Caco-2 (cell line): ENCODE measurements at regions not wholly inside any gene's neighbourhood (a gene's known extent, or its start where the extent isn't known, plus 50 kb on each side); places are given as distances from the start of the nearest gene placed in this dataset.

ENCODE experiments used
- BruUV-seq: library from RNA; stranded (reverse); fragments of 400-500 nt; replicated peaks from 2 replicates; lab custom pipeline; 2021; lab: Mats Ljungman, UMichigan
- CTCF ChIA-PET: fragments of 300-600 bp; sonication (Branson Sonifier 250); formaldehyde crosslinking; loops from one replicate; lab custom pipeline; 2022; ENCODE audit warnings: antibody characterized with exemption; lab: Charles Lee
- POLR2A ChIA-PET: fragments of 300-600 bp; sonication (Branson Sonifier 250); formaldehyde crosslinking; loops from one replicate; lab custom pipeline; 2022; ENCODE audit warnings: antibody characterized with exemption; lab: Charles Lee
- DNase-seq, 2 experiments: peaks; one replicate each; pipeline versions ENCODE4 v3.0.0 to v3.0.0-alpha.2; 2020 to 2022
- H3K27me3 ChIP-seq: replicated peaks from 2 replicates; pipeline ENCODE4 v1.6.0; 2011; ENCODE audit warnings: low read length; ENCODE audit not compliant: control insufficient read depth, insufficient read depth
- H3K36me3 ChIP-seq: 2 replicates; pipeline ENCODE4 v1.5.1; 2011; ENCODE audit warnings: low read length; ENCODE audit not compliant: control insufficient read depth, insufficient read depth
- H3K4me1 ChIP-seq: fragments of 250-450 bp; sonication (Bioruptor Pico); 2 replicates; pipeline ENCODE4 v1.5.1; 2020; ENCODE audit warnings: mild to moderate bottlenecking
- H3K4me3 ChIP-seq: 2 replicates; pipeline ENCODE4 v1.5.1; 2011; ENCODE audit warnings: low read depth, mild to moderate bottlenecking, control low read depth, low read length
- H3K9me3 ChIP-seq: fragments of 250-450 bp; sonication (Bioruptor Pico); 2 replicates; pipeline ENCODE4 v1.5.1; 2020; ENCODE audit warnings: mild to moderate bottlenecking, moderate library complexity
- H3K27ac Mint-ChIP-seq: one replicate; pipeline ENCODE4 v1.8.0; 2022; ENCODE audit warnings: mixed read lengths; ENCODE audit not compliant: unreplicated experiment
- H3K27me3 Mint-ChIP-seq: one replicate; pipeline ENCODE4 v1.8.0; 2022; ENCODE audit warnings: mixed read lengths; ENCODE audit not compliant: insufficient read depth, unreplicated experiment
- H3K36me3 Mint-ChIP-seq: one replicate; pipeline ENCODE4 v1.8.0; 2022; ENCODE audit warnings: mild to moderate bottlenecking, mixed read lengths; ENCODE audit not compliant: insufficient read depth, unreplicated experiment
- H3K4me1 Mint-ChIP-seq: one replicate; pipeline ENCODE4 v1.8.0; 2022; ENCODE audit warnings: low read depth, mixed read lengths; ENCODE audit not compliant: unreplicated experiment
- H3K4me3 Mint-ChIP-seq: one replicate; pipeline ENCODE4 v1.8.0; 2022; ENCODE audit warnings: mild to moderate bottlenecking, moderate library complexity, mixed read lengths; ENCODE audit not compliant: unreplicated experiment
- H3K9me3 Mint-ChIP-seq: one replicate; pipeline ENCODE4 v1.8.0; 2022; ENCODE audit warnings: mixed read lengths; ENCODE audit not compliant: unreplicated experiment
- intact Hi-C: fragments of 100-400 bp; cut with micrococcal nuclease; formaldehyde crosslinking; loops from one replicate; pipeline ENCODE4 v1.10.0; 2022; ENCODE audit not compliant: unreplicated experiment
- TF ChIP-seq, protein P1 (sequence below), 2 experiments: fragments of 200-600 bp in 1 of 2; IDR thresholded peaks; 1 replicate in 1 of 2; 2 replicates in 1 of 2; pipeline versions ENCODE4 v1.5.1 to v1.8.0; 2011 to 2022; ENCODE audit warnings: antibody characterized with exemption in 1 of 2, control low read depth in 1 of 2, inconsistent platforms in 1 of 2, low read depth in 1 of 2, low read length in 1 of 2, mild to moderate bottlenecking in 1 of 2, moderate library complexity in 1 of 2; ENCODE audit not compliant: insufficient read depth in 1 of 2, severe bottlenecking in 1 of 2, unreplicated experiment in 1 of 2

DNA sequence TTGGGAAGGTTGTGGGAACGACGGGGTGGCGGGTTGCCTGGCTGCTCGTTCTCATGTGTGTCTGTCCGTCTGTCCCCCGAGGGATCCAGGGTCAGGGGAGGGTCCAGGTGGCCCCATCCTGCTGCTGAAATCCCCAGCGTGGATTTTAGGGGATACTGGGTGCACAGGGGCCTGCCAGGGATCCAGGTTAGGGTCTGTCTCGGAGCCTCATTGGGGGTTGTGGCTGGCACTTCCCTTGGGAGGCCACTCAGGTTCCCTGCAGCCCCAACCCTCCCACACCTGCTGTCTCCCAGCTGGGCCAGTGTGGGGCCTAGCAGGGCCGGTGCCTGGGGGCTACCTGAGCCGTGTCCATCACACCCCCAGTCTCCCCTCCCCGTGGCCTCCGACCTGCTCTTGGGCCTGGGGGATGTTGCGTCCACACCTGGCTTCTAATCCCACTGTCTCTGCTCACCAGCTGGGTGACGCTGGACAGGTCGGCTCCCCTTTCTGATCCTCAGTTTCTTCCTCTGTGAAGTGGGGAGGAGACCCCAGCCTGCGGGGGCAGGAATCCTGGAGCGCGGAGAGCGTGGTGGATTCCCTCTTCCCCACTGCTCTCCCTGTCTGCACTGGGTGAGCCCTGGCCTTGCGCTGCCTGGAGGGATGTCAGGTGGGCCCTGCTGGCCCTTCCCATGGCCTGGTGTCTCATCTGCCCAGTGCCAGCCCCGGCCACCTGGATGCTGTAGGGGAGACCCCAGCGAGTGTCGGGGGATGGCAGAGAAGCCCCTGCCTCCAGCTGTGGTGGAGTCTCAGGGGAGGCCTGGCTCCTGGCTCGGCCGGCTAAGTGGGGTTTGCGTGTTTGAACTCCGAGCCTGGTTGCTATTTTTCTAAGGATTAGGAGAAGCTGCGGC lies 81.6 kb downstream of the UNCX start:
- Histone ChIP-seq H3K4me1 (no peaks in the 10 kb centered on the region), H3K4me3 (no peak overlapping the region), H3K9me3 (no peaks in the 10 kb centered on the region), H3K36me3 (no peaks in the 10 kb centered on the region), H3K27me3 (no peaks in the 10 kb centered on the region)
- DNase-seq: no peak
- Mint-ChIP-seq H3K4me3 (no peak overlapping the region), H3K36me3 (no peaks in the 10 kb centered on the region), H3K27me3 (peaks cover 3% of the 10 kb centered on the region), H3K27ac (no peak overlapping the region), H3K4me1 (no peaks in the 10 kb centered on the region), H3K9me3 (no peaks in the 10 kb centered on the region)
- ChIA-PET CTCF (no interaction called here), POLR2A (no interaction called here)
- TF ChIP-seq, protein P1, sequence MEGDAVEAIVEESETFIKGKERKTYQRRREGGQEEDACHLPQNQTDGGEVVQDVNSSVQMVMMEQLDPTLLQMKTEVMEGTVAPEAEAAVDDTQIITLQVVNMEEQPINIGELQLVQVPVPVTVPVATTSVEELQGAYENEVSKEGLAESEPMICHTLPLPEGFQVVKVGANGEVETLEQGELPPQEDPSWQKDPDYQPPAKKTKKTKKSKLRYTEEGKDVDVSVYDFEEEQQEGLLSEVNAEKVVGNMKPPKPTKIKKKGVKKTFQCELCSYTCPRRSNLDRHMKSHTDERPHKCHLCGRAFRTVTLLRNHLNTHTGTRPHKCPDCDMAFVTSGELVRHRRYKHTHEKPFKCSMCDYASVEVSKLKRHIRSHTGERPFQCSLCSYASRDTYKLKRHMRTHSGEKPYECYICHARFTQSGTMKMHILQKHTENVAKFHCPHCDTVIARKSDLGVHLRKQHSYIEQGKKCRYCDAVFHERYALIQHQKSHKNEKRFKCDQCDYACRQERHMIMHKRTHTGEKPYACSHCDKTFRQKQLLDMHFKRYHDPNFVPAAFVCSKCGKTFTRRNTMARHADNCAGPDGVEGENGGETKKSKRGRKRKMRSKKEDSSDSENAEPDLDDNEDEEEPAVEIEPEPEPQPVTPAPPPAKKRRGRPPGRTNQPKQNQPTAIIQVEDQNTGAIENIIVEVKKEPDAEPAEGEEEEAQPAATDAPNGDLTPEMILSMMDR (IDR thresholded peaks at IDR 0.05; ENCODE audit: insufficient read depth in 1 of 2, low read depth in 1 of 2, low read length in 1 of 2, severe bottlenecking in 1 of 2, unreplicated experiment in 1 of 2): no peak
- no TSS peak for BruUV-seq
- intact Hi-C loops: no loop called here

DNA sequence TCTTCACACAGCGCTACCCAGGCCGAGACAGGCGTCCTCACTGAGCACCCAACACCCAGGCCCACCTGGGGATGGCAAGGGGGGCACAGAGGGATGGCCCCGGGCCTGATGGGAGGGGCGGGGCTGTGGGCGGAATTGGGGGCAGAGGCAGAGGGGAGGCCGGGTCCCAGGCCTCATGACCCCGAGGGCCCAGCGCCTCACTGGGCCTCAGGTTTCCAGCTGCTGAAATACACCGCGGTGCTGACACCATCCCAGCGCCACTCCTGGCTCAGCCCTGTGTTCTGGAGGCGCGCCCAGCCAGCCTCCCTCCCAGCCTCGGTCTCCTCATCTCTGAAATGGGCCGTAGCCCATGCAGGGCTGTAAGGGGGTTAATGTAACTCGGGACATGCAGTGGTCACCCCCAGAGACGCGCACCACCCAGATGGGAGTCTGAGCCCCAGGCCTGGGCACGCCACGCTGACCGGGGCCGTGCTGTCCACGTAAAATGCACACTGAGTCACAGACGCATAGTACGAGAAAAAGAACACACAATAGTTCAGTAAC lies 82.3 kb downstream of the UNCX start:
- H3K36me3 Mint-ChIP-seq: no peaks in the 10 kb centered on the region
- ChIA-PET CTCF (no interaction called here), POLR2A (no interaction called here)
- Histone ChIP-seq H3K36me3 (no peaks in the 10 kb centered on the region), H3K9me3 (no peaks in the 10 kb centered on the region), H3K27me3 (no peaks in the 10 kb centered on the region), H3K4me1 (no peaks in the 10 kb centered on the region), H3K4me3 (no peak overlapping the region)
- intact Hi-C loops: no loop called here
- H3K27ac Mint-ChIP-seq: no peak overlapping the region
- no peaks in the 10 kb centered on the region for H3K9me3 Mint-ChIP-seq
- H3K4me3 Mint-ChIP-seq: no peak overlapping the region
- H3K27me3 Mint-ChIP-seq: peaks cover 3% of the 10 kb centered on the region
- no peaks in the 10 kb centered on the region for H3K4me1 Mint-ChIP-seq
- TF ChIP-seq, protein P1 (IDR thresholded peaks at IDR 0.05; ENCODE audit: insufficient read depth in 1 of 2, low read depth in 1 of 2, low read length in 1 of 2, severe bottlenecking in 1 of 2, unreplicated experiment in 1 of 2): no peak
- no peak for DNase-seq
- BruUV-seq: no TSS peak

DNA sequence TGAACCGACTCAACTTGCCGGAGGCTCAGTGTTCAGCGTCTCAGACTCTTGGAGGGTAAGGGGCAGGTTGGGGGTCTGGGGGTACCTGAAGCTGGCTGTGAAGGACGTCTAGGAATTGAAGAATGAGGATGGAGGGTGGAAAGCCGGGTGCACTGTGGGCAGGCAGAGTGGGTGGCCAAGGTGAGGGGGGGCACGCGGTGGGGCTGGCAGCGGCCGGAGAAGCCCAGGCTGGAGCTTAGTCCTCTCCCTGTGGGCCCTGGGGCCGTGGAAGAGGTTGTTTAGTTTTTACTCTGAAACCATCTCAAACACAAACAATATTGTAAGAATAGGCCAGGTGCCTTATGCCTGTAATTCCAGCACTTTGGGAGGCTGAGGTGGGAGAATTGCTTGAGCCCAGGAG lies 83.4 kb downstream of the UNCX start:
- Histone ChIP-seq H3K27me3 (no peaks in the 10 kb centered on the region), H3K9me3 (no peaks in the 10 kb centered on the region), H3K4me1 (no peaks in the 10 kb centered on the region), H3K36me3 (no peaks in the 10 kb centered on the region), H3K4me3 (no peak overlapping the region)
- ChIA-PET POLR2A (no interaction called here), CTCF (interaction anchor here (0.6 to 0.7 kb wide), 2 partner anchors 105 to 134 kb away, joined by 3 to 5 read pairs; no protein-coding TSS in a partner anchor)
- Mint-ChIP-seq H3K36me3 (no peaks in the 10 kb centered on the region), H3K9me3 (no peaks in the 10 kb centered on the region), H3K4me1 (no peaks in the 10 kb centered on the region), H3K27ac (no peak overlapping the region), H3K4me3 (no peak overlapping the region), H3K27me3 (peaks cover 3% of the 10 kb centered on the region)
- BruUV-seq: no TSS peak
- intact Hi-C loops: no loop called here
- TF ChIP-seq, protein P1 (IDR thresholded peaks at IDR 0.05; ENCODE audit: insufficient read depth in 1 of 2, low read depth in 1 of 2, low read length in 1 of 2, severe bottlenecking in 1 of 2, unreplicated experiment in 1 of 2): no peak
- no peak for DNase-seq
